ENCODE measurements at regions not wholly inside any gene's neighbourhood (a gene's known extent, or its start where the extent isn't known, plus 50 kb on each side); places are given as distances from the start of the nearest gene placed in this dataset.

DNA sequence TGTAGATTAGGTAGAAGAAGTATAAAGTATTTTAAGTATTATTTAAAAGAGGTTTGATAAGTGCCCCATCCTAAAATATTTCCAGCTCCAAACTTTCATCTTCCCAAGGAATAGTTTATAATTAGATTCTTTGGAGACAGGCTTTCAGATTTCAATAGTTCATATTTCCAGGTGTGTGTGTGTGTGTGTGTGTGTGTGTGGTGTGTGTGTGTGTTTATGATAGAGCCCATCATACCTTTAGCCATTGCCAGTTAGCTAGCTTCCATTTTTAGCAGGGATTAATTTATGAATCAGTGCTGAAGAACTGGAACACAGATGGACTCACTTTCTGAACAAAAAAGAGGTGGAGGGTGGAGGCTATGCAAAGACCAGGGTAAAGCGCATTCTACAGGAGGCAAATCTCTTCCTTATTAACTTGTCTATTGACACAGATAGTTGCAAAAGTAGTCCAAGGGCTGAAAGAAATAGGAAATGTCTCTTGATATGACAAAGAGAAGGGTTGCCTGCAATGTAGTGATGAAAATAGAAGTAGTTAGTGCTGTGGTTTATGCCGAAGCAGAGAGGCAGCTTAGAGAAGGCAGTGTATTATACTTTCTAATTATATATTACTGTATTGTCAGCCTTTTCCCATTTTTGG, 301.1 kb downstream of the MAN2A1 start:
- ATAC-seq (no peak), DNase-seq (no peak)
- intact Hi-C loops (cut with DNase I; ENCODE audit: low total_unique reads), result no loop called here
- in situ Hi-C loops (cut with MboI; ENCODE audit: low sequenced_read_pairs in 4 of 4), result no loop called here
- no peaks in the 10 kb centered on the region for H3K9me3 ChIP-seq
- peaks cover 9 to 12% of the 10 kb centered on the region in 2 donors for H3K4me1 ChIP-seq
- H3K27ac ChIP-seq, result no peak overlapping the region
- TF ChIP-seq, protein P1, sequence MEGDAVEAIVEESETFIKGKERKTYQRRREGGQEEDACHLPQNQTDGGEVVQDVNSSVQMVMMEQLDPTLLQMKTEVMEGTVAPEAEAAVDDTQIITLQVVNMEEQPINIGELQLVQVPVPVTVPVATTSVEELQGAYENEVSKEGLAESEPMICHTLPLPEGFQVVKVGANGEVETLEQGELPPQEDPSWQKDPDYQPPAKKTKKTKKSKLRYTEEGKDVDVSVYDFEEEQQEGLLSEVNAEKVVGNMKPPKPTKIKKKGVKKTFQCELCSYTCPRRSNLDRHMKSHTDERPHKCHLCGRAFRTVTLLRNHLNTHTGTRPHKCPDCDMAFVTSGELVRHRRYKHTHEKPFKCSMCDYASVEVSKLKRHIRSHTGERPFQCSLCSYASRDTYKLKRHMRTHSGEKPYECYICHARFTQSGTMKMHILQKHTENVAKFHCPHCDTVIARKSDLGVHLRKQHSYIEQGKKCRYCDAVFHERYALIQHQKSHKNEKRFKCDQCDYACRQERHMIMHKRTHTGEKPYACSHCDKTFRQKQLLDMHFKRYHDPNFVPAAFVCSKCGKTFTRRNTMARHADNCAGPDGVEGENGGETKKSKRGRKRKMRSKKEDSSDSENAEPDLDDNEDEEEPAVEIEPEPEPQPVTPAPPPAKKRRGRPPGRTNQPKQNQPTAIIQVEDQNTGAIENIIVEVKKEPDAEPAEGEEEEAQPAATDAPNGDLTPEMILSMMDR (IDR thresholded peaks at IDR 0.05 in 4 of 5, conservative IDR thresholded peaks at IDR 0.05 in 1 of 5), result no peak
- no peak for TF ChIP-seq POLR2A (IDR thresholded peaks at IDR 0.05)
- H3K36me3 ChIP-seq, result no peaks in the 10 kb centered on the region
- no peaks in the 10 kb centered on the region for H3K27me3 ChIP-seq
- no peak overlapping the region for H3K4me3 ChIP-seq

DNA sequence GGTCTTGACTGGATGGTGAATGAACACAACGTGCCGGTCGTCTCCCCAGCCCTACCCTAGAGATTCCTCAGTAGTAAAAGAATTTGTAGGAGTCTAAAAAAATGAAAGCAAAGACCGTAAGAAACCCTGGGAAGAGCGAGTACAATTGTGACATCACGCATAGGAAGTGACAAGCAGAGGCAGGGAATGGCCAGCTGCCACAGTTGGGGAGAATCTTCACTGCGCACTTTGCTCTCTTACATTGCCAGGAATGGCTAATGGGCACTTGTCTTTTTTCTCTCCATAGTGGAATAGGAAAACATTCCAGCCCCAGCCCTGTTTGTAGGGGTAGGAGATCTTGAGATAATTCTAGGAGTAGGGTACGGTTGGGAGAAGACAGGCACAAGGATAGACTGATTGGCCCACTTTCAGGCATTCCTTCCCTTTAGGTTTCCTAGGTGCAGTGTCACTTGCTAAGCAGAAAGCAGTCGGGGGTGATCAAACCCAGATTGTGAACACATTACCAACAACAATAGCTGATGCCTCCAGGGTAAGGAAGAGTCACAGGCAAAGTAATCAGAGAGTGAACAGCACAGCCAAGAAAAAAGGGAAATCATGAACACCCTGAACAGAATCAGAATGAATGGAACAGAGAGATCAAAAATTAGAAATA, 302.7 kb downstream of the MAN2A1 start:
- Histone ChIP-seq H3K36me3 (no peaks in the 10 kb centered on the region), H3K4me3 (no peak overlapping the region), H3K4me1 (peaks cover 8 to 10% of the 10 kb centered on the region in 2 donors), H3K27ac (no peak overlapping the region), H3K27me3 (no peaks in the 10 kb centered on the region), H3K9me3 (no peaks in the 10 kb centered on the region)
- TF ChIP-seq, protein P1 (IDR thresholded peaks at IDR 0.05 in 4 of 5, conservative IDR thresholded peaks at IDR 0.05 in 1 of 5), result no peak
- TF ChIP-seq POLR2A (IDR thresholded peaks at IDR 0.05), result no peak
- DNase-seq, result no peak
- in situ Hi-C loops (cut with MboI; ENCODE audit: low sequenced_read_pairs in 4 of 4) (no loop called here), intact Hi-C loops (cut with DNase I; ENCODE audit: low total_unique reads) (no loop called here)
- ATAC-seq, result no peak

DNA sequence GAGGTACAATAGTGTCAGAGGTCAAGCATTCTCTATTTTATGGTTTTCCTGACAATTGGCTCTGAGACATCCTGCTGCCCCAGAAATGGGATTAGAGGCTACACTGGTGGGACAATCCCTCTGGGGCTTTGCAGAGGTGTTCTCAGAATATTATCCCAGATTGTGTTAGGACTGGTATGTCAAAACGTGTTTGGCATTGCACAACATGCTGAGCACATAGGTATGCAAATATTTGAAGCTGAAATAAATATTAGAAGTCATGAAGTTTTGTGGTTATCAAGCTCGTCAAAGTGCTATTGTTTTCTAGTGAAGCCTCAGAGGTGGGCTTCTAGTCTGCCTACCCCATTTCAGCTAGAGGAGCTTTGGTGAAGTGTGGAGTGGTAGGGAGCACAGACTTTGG, 304.4 kb downstream of the MAN2A1 start:
- Histone ChIP-seq H3K9me3 (no peaks in the 10 kb centered on the region), H3K36me3 (no peaks in the 10 kb centered on the region), H3K4me1 (no peaks in the 10 kb centered on the region), H3K27ac (no peak overlapping the region), H3K27me3 (no peaks in the 10 kb centered on the region), H3K4me3 (no peak overlapping the region)
- DNase-seq (no peak), ATAC-seq (no peak)
- in situ Hi-C loops (cut with MboI; ENCODE audit: low sequenced_read_pairs in 4 of 4) (no loop called here), intact Hi-C loops (cut with DNase I; ENCODE audit: low total_unique reads) (no loop called here)
- no peak for TF ChIP-seq POLR2A (IDR thresholded peaks at IDR 0.05)
- TF ChIP-seq, protein P1 (IDR thresholded peaks at IDR 0.05 in 4 of 5, conservative IDR thresholded peaks at IDR 0.05 in 1 of 5), result no peak

DNA sequence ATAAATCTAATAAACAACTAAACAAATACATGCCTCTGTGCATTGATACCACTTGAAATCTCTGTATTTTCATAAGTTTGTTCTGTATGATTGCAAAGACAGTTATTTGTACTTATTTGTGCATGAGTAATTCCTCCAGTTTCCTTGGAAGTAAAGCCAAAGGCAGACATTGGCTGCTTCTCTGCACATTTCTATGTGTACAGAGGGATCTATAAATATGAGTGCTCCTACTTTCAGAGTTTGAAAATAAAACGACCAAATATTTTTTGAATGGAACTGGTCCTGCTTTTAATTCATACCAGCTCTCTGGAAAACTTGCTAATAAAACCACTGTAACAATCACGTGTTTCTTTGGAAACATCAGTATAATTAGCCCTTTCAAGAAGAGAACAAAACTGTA, 306.5 kb downstream of the MAN2A1 start:
- Histone ChIP-seq H3K4me1 (no peaks in the 10 kb centered on the region), H3K36me3 (no peaks in the 10 kb centered on the region), H3K27me3 (no peaks in the 10 kb centered on the region), H3K9me3 (no peaks in the 10 kb centered on the region), H3K27ac (no peak overlapping the region), H3K4me3 (no peak overlapping the region)
- intact Hi-C loops (cut with DNase I; ENCODE audit: low total_unique reads) (no loop called here), in situ Hi-C loops (cut with MboI; ENCODE audit: low sequenced_read_pairs in 4 of 4) (no loop called here)
- ATAC-seq, result no peak
- no peak for DNase-seq
- TF ChIP-seq, protein P1 (IDR thresholded peaks at IDR 0.05 in 4 of 5, conservative IDR thresholded peaks at IDR 0.05 in 1 of 5), result no peak
- no peak for TF ChIP-seq POLR2A (IDR thresholded peaks at IDR 0.05)
